SK-N-SH (cell line): ENCODE measurements at regions not wholly inside any gene's neighbourhood (a gene's known extent, or its start where the extent isn't known, plus 50 kb on each side); places are given as distances from the start of the nearest gene placed in this dataset.

Source experiments
- CTCF ChIA-PET: fragments of 300-600, 350-600 bp; formaldehyde crosslinking; extraction: SDS; loops from one replicate; lab custom pipeline; 2021; lab: Yijun Ruan, JAX
- POLR2A ChIA-PET: fragments of 350-600 bp; sonication (Branson Sonifier 250); formaldehyde crosslinking; extraction: SDS; loops from one replicate; lab custom pipeline; 2020; ENCODE audit warnings: antibody characterized with exemption, inconsistent platforms; lab: Yijun Ruan, JAX
- DNase-seq: peaks from one replicate; pipeline ENCODE4 v3.0.0; 2012
- H2AFZ ChIP-seq: fragments of 200-600 bp; sonication (generic); 2 replicates; pipeline ENCODE4 v1.8.1; 2016; ENCODE audit warnings: antibody characterized with exemption, mild to moderate bottlenecking, low read depth
- H3F3A ChIP-seq: fragments of 200-600 bp; sonication (generic); replicated peaks from 2 replicates; pipeline ENCODE3; 2016; ENCODE audit warnings: antibody characterized with exemption, mild to moderate bottlenecking; ENCODE audit not compliant: insufficient read depth
- H3K27ac ChIP-seq, 2 experiments: fragments of 200-500 bp in 1 of 2; fragments of 200-600 bp in 1 of 2; sonication (Bioruptor generic) in 1 of 2; sonication (generic), shearing (Covaris generic) in 1 of 2; 2 replicates each; pipeline versions ENCODE4 v1.5.1 to v1.6.1; 2014 to 2016; ENCODE audit warnings: low read depth in 2 of 2, inconsistent platforms in 1 of 2, low read length in 1 of 2, mild to moderate bottlenecking in 1 of 2, mixed read lengths in 1 of 2
- H3K27me3 ChIP-seq: fragments of 200-600 bp; sonication (generic), shearing (Covaris generic); 2 replicates; pipeline ENCODE4 v1.6.1; 2016; ENCODE audit warnings: mixed run types; ENCODE audit not compliant: insufficient read depth
- H3K36me3 ChIP-seq, 2 experiments: fragments of 200-500 bp in 1 of 2; fragments of 200-600 bp in 1 of 2; sonication (Bioruptor generic) in 1 of 2; sonication (generic) in 1 of 2; replicated peaks in 1 of 2; 2 replicates each; pipeline versions ENCODE3 to v1.5.1; 2014 to 2016; ENCODE audit warnings: low read length in 1 of 2, mild to moderate bottlenecking in 1 of 2; ENCODE audit not compliant: insufficient read depth in 2 of 2, control insufficient read depth in 1 of 2
- H3K4me1 ChIP-seq, 2 experiments: fragments of 200-500 bp in 1 of 2; fragments of 200-600 bp in 1 of 2; sonication (Bioruptor generic) in 1 of 2; sonication (generic), shearing (Covaris generic) in 1 of 2; 2 replicates each; pipeline versions ENCODE4 v1.5.1 to v1.6.1; 2014 to 2016; ENCODE audit warnings: low read depth in 1 of 2, low read length in 1 of 2, mixed run types in 1 of 2; ENCODE audit not compliant: insufficient read depth in 2 of 2, control insufficient read depth in 1 of 2
- H3K4me2 ChIP-seq: fragments of 200-600 bp; sonication (generic), shearing (Covaris generic); 2 replicates; pipeline ENCODE4 v1.6.1; 2017; ENCODE audit warnings: mixed run types
- H3K4me3 ChIP-seq, 2 experiments: fragments of 200-500 bp in 1 of 2; fragments of 200-600 bp in 1 of 2; sonication (Bioruptor generic) in 1 of 2; sonication (generic), shearing (Covaris generic) in 1 of 2; 2 replicates each; pipeline versions ENCODE4 v1.5.1 to v1.8.1; 2014 to 2016; ENCODE audit warnings: low read depth in 2 of 2, inconsistent platforms in 1 of 2, low read length in 1 of 2, mild to moderate bottlenecking in 1 of 2, mixed read lengths in 1 of 2, moderate library complexity in 1 of 2
- H3K79me2 ChIP-seq: fragments of 200-600 bp; sonication (generic); 2 replicates; pipeline ENCODE4 v1.8.1; 2017; ENCODE audit warnings: mild to moderate bottlenecking; ENCODE audit not compliant: insufficient read depth
- H3K9ac ChIP-seq: fragments of 200-600 bp; sonication (generic); 2 replicates; pipeline ENCODE4 v1.6.1; 2017; ENCODE audit warnings: mixed run types
- H3K9me2 ChIP-seq: fragments of 200-600 bp; sonication (generic); 2 replicates; pipeline ENCODE4 v1.6.1; 2017; ENCODE audit warnings: mixed run types
- H3K9me3 ChIP-seq: fragments of 200-600 bp; sonication (generic); 2 replicates; pipeline ENCODE4 v1.6.1; 2017; ENCODE audit warnings: mixed run types, mild to moderate bottlenecking, moderate library complexity
- H4K20me1 ChIP-seq: fragments of 200-600 bp; sonication (generic); 2 replicates; pipeline ENCODE4 v1.6.1; 2017; ENCODE audit warnings: mild to moderate bottlenecking, mixed run types; ENCODE audit not compliant: insufficient read depth
- CHD2 ChIP-seq: fragments of 150-350 bp; IDR thresholded peaks from 2 replicates; pipeline ENCODE4 v1.6.1; 2018; ENCODE audit warnings: low read length; ENCODE audit not compliant: partially characterized antibody
- ELF1 ChIP-seq: IDR thresholded peaks from 2 replicates; pipeline ENCODE4 v1.4.0; 2012
- EP300 ChIP-seq, 2 experiments: IDR thresholded peaks; 2 replicates each; pipeline versions ENCODE4 v1.4.0 to v1.6.1; 2012; ENCODE audit warnings: borderline replicate concordance in 1 of 2, low read depth in 1 of 2, low read length in 1 of 2
- FOXM1 ChIP-seq: IDR thresholded peaks from 2 replicates; pipeline ENCODE4 v1.4.0; 2012; ENCODE audit warnings: low read depth, mild to moderate bottlenecking
- JUND ChIP-seq: IDR thresholded peaks from 2 replicates; pipeline ENCODE4 v1.4.0; 2012
- MAX ChIP-seq: IDR thresholded peaks from 2 replicates; pipeline ENCODE4 v1.4.0; 2012; ENCODE audit warnings: low read depth
- MEF2A ChIP-seq: IDR thresholded peaks from 2 replicates; pipeline ENCODE4 v1.4.0; 2012; ENCODE audit warnings: low read depth, borderline replicate concordance
- NRF1 ChIP-seq: IDR thresholded peaks from 2 replicates; pipeline ENCODE4 v1.6.1; 2012; ENCODE audit warnings: low read depth, mild to moderate bottlenecking, low read length
- PBX3 ChIP-seq: IDR thresholded peaks from 2 replicates; pipeline ENCODE4; 2012
- POLR2AphosphoS5 ChIP-seq: IDR thresholded peaks from 2 replicates; pipeline ENCODE4 v1.6.1; 2012; ENCODE audit warnings: low read depth, low read length
- RAD21 ChIP-seq: IDR thresholded peaks from 2 replicates; pipeline ENCODE4 v1.6.1; 2012; ENCODE audit warnings: mild to moderate bottlenecking, low read length
- RCOR1 ChIP-seq: fragments of 150-350 bp; IDR thresholded peaks from 2 replicates; pipeline ENCODE4 v1.6.1; 2017; ENCODE audit warnings: antibody characterized with exemption, low read length
- REST ChIP-seq: IDR thresholded peaks from 2 replicates; pipeline ENCODE4 v1.6.1; 2012; ENCODE audit warnings: mild to moderate bottlenecking, low read depth, low read length, moderate library complexity
- RFX5 ChIP-seq: IDR thresholded peaks from 2 replicates; pipeline ENCODE4 v1.6.1; 2012; ENCODE audit warnings: mild to moderate bottlenecking, improper control_type of control experiment, low read length
- RXRA ChIP-seq: IDR thresholded peaks from 2 replicates; pipeline ENCODE4 v1.4.0; 2012; ENCODE audit warnings: low read depth, mild to moderate bottlenecking, borderline replicate concordance
- SIN3A ChIP-seq: IDR thresholded peaks from 2 replicates; pipeline ENCODE4 v1.6.1; 2012; ENCODE audit warnings: low read depth, mild to moderate bottlenecking, low read length, moderate library complexity, borderline replicate concordance
- USF1 ChIP-seq: IDR thresholded peaks from 2 replicates; pipeline ENCODE4 v1.4.0; 2012; ENCODE audit warnings: low read depth, borderline replicate concordance
- USF2 ChIP-seq: fragments of 150-350 bp; IDR thresholded peaks from 2 replicates; pipeline ENCODE4 v1.6.1; 2017; ENCODE audit warnings: antibody characterized with exemption, low read length, low read depth, borderline replicate concordance
- YY1 ChIP-seq: IDR thresholded peaks from 2 replicates; pipeline ENCODE4 v1.4.0; 2012; ENCODE audit warnings: low read depth, mild to moderate bottlenecking
- ZBTB33 ChIP-seq: IDR thresholded peaks from 2 replicates; pipeline ENCODE4 v1.4.0; 2012; ENCODE audit warnings: low read depth, borderline replicate concordance
- WGBS: methylation state at CpG from one replicate; pipeline ENCODE4 v1.1.6; 2017; ENCODE audit warnings: low lambda C conversion rate; 5-methylcytosine and 5-hydroxymethylcytosine counted together

GRCh38 chr2:196330645-196331044 lies 159.3 kb upstream of the STK17B start:
- Histone ChIP-seq H3K9ac (no peak overlapping the region), H3F3A (peaks cover 24% of the 10 kb centered on the region), H3K36me3 (no peaks in the 10 kb centered on the region), H3K9me3 (no peaks in the 10 kb centered on the region), H3K9me2 (no peaks in the 10 kb centered on the region), H4K20me1 (no peaks in the 10 kb centered on the region), H3K79me2 (no peaks in the 10 kb centered on the region), H3K4me3 (no peak overlapping the region), H3K4me1 (peaks cover 5 to 18% of the 10 kb centered on the region in 2 experiments; a peak in 3 of 4 replicates), H3K4me2 (no peak overlapping the region), H2AFZ (no peak overlapping the region), H3K27me3 (no peaks in the 10 kb centered on the region), H3K27ac (no peak overlapping the region)
- DNase-seq, result no peak
- ChIA-PET POLR2A (no interaction called here), CTCF (no interaction called here)
- TF ChIP-seq ELF1 (no peak), MEF2A (no peak), RFX5 (no peak), FOXM1 (no peak), RXRA (no peak), YY1 (no peak), USF2 (no peak), POLR2AphosphoS5 (no peak), REST (no peak), JUND (no peak), USF1 (no peak), MAX (no peak), EP300 (IDR thresholded peaks at IDR 0.05; ENCODE audit: borderline replicate concordance in 1 of 2, low read depth in 1 of 2, low read length in 1 of 2) (no peak), NRF1 (no peak), ZBTB33 (no peak), SIN3A (no peak), RCOR1 (no peak), CHD2 (no peak), PBX3 (no peak), RAD21 (no peak)
- 82% methylated on average over 4 of the region's 4 CpGs for WGBS
